Neural cell (in vitro differentiated cells): ENCODE measurements at regions not wholly inside any gene's neighbourhood (a gene's known extent, or its start where the extent isn't known, plus 50 kb on each side); places are given as distances from the start of the nearest gene placed in this dataset.

Source experiments
- H2AFZ ChIP-seq: fragments of 200-600, 300-800 bp; sonication (generic), shearing (Covaris generic); 2 replicates; pipeline ENCODE4 v1.6.0; 2014; ENCODE audit warnings: low read depth, mild to moderate bottlenecking, antibody characterized with exemption, low read length, moderate library complexity
- H3F3A ChIP-seq: fragments of 200-600 bp; shearing (Covaris generic); 2 replicates; pipeline ENCODE4 v1.6.1; 2016; ENCODE audit warnings: mild to moderate bottlenecking, moderate library complexity, mixed read lengths, antibody characterized with exemption, low read length; ENCODE audit not compliant: insufficient read depth, poor library complexity, severe bottlenecking
- H3K27ac ChIP-seq: fragments of 200-600, 300-800 bp; sonication (generic), shearing (Covaris generic); 2 replicates; pipeline ENCODE4 v1.5.1; 2014; ENCODE audit warnings: mild to moderate bottlenecking, low read length, moderate library complexity
- H3K27me3 ChIP-seq: fragments of 300-800, 200-600 bp; sonication (generic), shearing (Covaris generic); 2 replicates; pipeline ENCODE4 v1.6.0; 2014; ENCODE audit warnings: mild to moderate bottlenecking, low read depth, low read length, moderate library complexity; ENCODE audit not compliant: insufficient read depth
- H3K36me3 ChIP-seq: fragments of 300-800, 200-600 bp; sonication (generic), shearing (Covaris generic); 2 replicates; pipeline ENCODE4 v1.5.1; 2014; ENCODE audit warnings: mild to moderate bottlenecking, antibody characterized with exemption, low read length, moderate library complexity; ENCODE audit not compliant: insufficient read depth
- H3K4me2 ChIP-seq: fragments of 300-800, 200-600 bp; sonication (generic), shearing (Covaris generic); 2 replicates; pipeline ENCODE4 v1.6.0; 2014; ENCODE audit warnings: mild to moderate bottlenecking, low read length
- H3K4me3 ChIP-seq: fragments of 300-800, 200-600 bp; sonication (generic), shearing (Covaris generic); 2 replicates; pipeline ENCODE4 v1.5.1; 2014; ENCODE audit warnings: mild to moderate bottlenecking, low read length, moderate library complexity
- H3K79me2 ChIP-seq: fragments of 200-600 bp; shearing (Covaris generic); replicated peaks from 2 replicates; pipeline ENCODE4 v1.6.0; 2014; ENCODE audit warnings: mild to moderate bottlenecking, low read length, moderate library complexity; ENCODE audit not compliant: insufficient read depth
- H3K9ac ChIP-seq: fragments of 300-800, 200-600 bp; sonication (generic), shearing (Covaris generic); 2 replicates; pipeline ENCODE4 v1.6.1; 2016; ENCODE audit warnings: mild to moderate bottlenecking, low read length, mixed read lengths
- H3K9me2 ChIP-seq: fragments of 200-600 bp; shearing (Covaris generic); 2 replicates; pipeline ENCODE4 v1.6.1; 2016; ENCODE audit warnings: mild to moderate bottlenecking, low read length, mixed read lengths; ENCODE audit not compliant: insufficient read depth
- H3K9me3 ChIP-seq: fragments of 200-600, 300-800 bp; sonication (generic), shearing (Covaris generic); 2 replicates; pipeline ENCODE4 v1.6.1; 2016; ENCODE audit warnings: mild to moderate bottlenecking, mixed run types, low read length, moderate library complexity, mixed read lengths
- H4K20me1 ChIP-seq: fragments of 200-600 bp; shearing (Covaris generic); 2 replicates; pipeline ENCODE4 v1.6.1; 2016; ENCODE audit warnings: mild to moderate bottlenecking, mixed run types; ENCODE audit not compliant: insufficient read depth
- EP300 ChIP-seq: fragments of 450-650 bp; conservative IDR thresholded peaks from 2 replicates; pipeline ENCODE4 v1.6.1; 2014; ENCODE audit warnings: antibody characterized with exemption, mild to moderate bottlenecking, moderate library complexity; ENCODE audit not compliant: poor library complexity, severe bottlenecking
- EZH2 ChIP-seq: fragments of 200-600, 300-800 bp; shearing (Covaris generic), sonication (generic); IDR thresholded peaks from 2 replicates; pipeline ENCODE4 v1.6.1; 2014; ENCODE audit warnings: antibody characterized with exemption, low read length, borderline replicate concordance, mild to moderate bottlenecking; ENCODE audit not compliant: insufficient read depth, poor library complexity, severe bottlenecking
- MXI1 ChIP-seq: fragments of 450-650 bp; conservative IDR thresholded peaks from 2 replicates; pipeline ENCODE4 v1.6.1; 2014; ENCODE audit warnings: antibody characterized with exemption, mild to moderate bottlenecking; ENCODE audit not compliant: poor library complexity, severe bottlenecking
- POLR2AphosphoS5 ChIP-seq: IDR thresholded peaks from 2 replicates; pipeline ENCODE4 v1.6.1; 2012
- RAD21 ChIP-seq: fragments of 450-650 bp; conservative IDR thresholded peaks from 2 replicates; pipeline ENCODE4 v1.6.1; 2014; ENCODE audit warnings: antibody characterized with exemption, mild to moderate bottlenecking, moderate library complexity
- SMC3 ChIP-seq: fragments of 450-650 bp; conservative IDR thresholded peaks from 2 replicates; pipeline ENCODE4 v1.6.1; 2014; ENCODE audit warnings: antibody characterized with exemption, mild to moderate bottlenecking, moderate library complexity; ENCODE audit not compliant: poor library complexity
- TAF1 ChIP-seq: IDR thresholded peaks from 2 replicates; pipeline ENCODE4 v1.6.1; 2012; ENCODE audit warnings: low read depth
- TF ChIP-seq, protein P1 (sequence below): fragments of 450-650 bp; IDR thresholded peaks from 2 replicates; pipeline ENCODE4 v1.5.1; 2014; ENCODE audit warnings: antibody characterized with exemption, mild to moderate bottlenecking, moderate library complexity; ENCODE audit not compliant: poor library complexity, severe bottlenecking
- TF ChIP-seq, protein P2 (sequence below): IDR thresholded peaks from 2 replicates; pipeline ENCODE4 v1.6.1; 2012; ENCODE audit warnings: borderline replicate concordance

DNA sequence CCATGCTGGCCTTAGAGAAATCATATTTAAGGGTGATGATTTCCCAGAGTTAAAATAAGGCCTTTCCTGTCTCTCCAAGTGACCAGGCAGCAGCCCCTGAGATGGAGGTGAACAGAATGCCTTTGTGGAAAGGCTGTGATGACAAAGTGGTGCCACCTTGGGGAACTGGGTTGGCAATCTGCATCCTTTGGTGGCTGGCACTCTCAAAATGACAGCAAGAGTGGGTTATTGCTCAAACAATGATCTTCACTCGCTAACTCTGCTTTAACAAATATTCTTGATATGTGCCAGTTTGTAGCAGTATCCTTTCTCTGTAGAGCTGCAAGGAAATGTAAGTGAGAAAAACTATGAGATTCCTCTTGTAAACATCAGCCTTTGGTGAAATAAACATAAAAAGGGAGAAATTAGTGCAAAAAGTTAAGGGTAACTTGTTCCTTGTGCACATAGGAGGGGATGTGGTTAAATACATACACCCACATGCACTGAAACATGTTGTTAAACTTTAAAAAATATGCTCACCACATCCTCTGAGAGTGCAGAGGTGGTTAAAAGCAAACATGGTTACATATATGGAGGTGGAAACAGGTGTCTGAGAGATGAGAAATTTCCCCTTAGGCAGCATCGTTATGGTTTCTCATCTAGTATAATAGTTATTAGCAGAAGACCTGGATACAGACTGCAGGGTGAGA is 373.4 kb upstream of the CTNND2 start:
- Histone ChIP-seq H3K9me2 (no peaks in the 10 kb centered on the region), H3K27ac (no peak overlapping the region), H3F3A (no peaks in the 10 kb centered on the region), H3K36me3 (no peaks in the 10 kb centered on the region), H3K79me2 (no peaks in the 10 kb centered on the region), H3K27me3 (no peaks in the 10 kb centered on the region), H3K4me3 (no peak overlapping the region), H2AFZ (no peak overlapping the region), H3K4me2 (no peak overlapping the region), H4K20me1 (no peaks in the 10 kb centered on the region), H3K9ac (no peak overlapping the region), H3K9me3 (no peaks in the 10 kb centered on the region)
- no peak for TF ChIP-seq SMC3
- no peak for TF ChIP-seq MXI1

DNA sequence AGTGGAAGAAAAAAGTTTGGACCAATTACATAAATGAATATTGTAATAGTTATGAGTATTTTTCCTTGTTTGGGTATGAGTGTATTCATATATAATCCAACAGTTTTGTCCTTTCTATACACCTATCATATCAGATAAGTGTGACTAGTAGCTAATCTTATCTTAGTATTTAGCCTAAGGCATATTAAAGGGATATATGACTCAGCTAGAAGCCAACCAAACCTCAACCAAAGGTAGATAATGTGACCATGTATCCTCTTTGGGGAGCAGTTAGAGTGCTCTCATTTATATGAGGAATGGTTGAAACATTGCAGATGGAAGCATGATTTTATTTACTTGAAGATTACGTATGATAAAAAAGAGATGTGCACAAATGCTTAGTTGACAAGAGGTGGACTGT is 370.0 kb upstream of the CTNND2 start:
- no peaks in the 10 kb centered on the region for H3K27me3 ChIP-seq
- no peak overlapping the region for H3K4me3 ChIP-seq
- TF ChIP-seq EP300 (no peak), TAF1 (no peak), MXI1 (no peak)
- H3K9me2 ChIP-seq, result no peaks in the 10 kb centered on the region
- H3K27ac ChIP-seq, result no peak overlapping the region
- no peaks in the 10 kb centered on the region for H4K20me1 ChIP-seq
- H2AFZ ChIP-seq, result no peak overlapping the region
- no peaks in the 10 kb centered on the region for H3K36me3 ChIP-seq
- no peak overlapping the region for H3K9ac ChIP-seq
- H3K9me3 ChIP-seq, result no peaks in the 10 kb centered on the region
- H3K4me2 ChIP-seq, result no peak overlapping the region
- no peaks in the 10 kb centered on the region for H3F3A ChIP-seq
- H3K79me2 ChIP-seq, result no peaks in the 10 kb centered on the region

DNA sequence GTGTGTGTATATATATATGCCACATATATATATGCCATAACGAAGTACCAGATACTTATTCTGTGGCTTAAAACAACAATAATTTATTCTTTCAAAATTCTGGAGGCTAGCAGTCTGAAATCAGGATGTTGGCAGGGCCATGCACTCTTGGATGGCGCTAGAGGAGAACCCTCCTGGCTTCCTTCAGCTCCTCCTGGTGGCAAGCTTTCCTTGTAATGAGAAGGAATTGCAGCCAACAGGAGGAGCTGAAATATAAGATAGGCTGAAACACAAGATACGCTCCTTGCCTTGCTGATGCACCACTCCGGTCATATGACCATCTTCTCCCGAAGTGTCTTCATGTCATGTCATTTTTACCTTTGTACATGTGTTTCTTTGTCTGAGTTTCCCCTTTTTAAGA is 368.1 kb upstream of the CTNND2 start:
- Histone ChIP-seq H3F3A (no peaks in the 10 kb centered on the region), H3K4me3 (no peak overlapping the region), H4K20me1 (no peaks in the 10 kb centered on the region), H3K9me3 (no peaks in the 10 kb centered on the region), H3K4me2 (no peak overlapping the region), H3K79me2 (no peaks in the 10 kb centered on the region), H3K27me3 (no peaks in the 10 kb centered on the region), H3K9me2 (no peaks in the 10 kb centered on the region), H2AFZ (no peak overlapping the region), H3K36me3 (no peaks in the 10 kb centered on the region), H3K27ac (no peak overlapping the region), H3K9ac (no peak overlapping the region)
- TF ChIP-seq, protein P1, sequence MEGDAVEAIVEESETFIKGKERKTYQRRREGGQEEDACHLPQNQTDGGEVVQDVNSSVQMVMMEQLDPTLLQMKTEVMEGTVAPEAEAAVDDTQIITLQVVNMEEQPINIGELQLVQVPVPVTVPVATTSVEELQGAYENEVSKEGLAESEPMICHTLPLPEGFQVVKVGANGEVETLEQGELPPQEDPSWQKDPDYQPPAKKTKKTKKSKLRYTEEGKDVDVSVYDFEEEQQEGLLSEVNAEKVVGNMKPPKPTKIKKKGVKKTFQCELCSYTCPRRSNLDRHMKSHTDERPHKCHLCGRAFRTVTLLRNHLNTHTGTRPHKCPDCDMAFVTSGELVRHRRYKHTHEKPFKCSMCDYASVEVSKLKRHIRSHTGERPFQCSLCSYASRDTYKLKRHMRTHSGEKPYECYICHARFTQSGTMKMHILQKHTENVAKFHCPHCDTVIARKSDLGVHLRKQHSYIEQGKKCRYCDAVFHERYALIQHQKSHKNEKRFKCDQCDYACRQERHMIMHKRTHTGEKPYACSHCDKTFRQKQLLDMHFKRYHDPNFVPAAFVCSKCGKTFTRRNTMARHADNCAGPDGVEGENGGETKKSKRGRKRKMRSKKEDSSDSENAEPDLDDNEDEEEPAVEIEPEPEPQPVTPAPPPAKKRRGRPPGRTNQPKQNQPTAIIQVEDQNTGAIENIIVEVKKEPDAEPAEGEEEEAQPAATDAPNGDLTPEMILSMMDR, result peak; percentile 12
- no peak for TF ChIP-seq TAF1

- Histone ChIP-seq H3F3A (no peaks in the 10 kb centered on the region), H2AFZ (no peak overlapping the region), H4K20me1 (no peaks in the 10 kb centered on the region), H3K4me3 (no peak overlapping the region), H3K9me3 (no peaks in the 10 kb centered on the region), H3K79me2 (no peaks in the 10 kb centered on the region), H3K9ac (no peak overlapping the region), H3K4me2 (no peak overlapping the region), H3K27ac (no peak overlapping the region), H3K9me2 (no peaks in the 10 kb centered on the region), H3K27me3 (no peaks in the 10 kb centered on the region), H3K36me3 (no peaks in the 10 kb centered on the region)
- no peak for TF ChIP-seq RAD21
- TF ChIP-seq, protein P1, result no peak
- TF ChIP-seq POLR2AphosphoS5, result no peak
- no peak for TF ChIP-seq SMC3
- no peak for TF ChIP-seq EP300
- TF ChIP-seq EZH2, result no peak
- TF ChIP-seq TAF1, result no peak
- TF ChIP-seq, protein P2, sequence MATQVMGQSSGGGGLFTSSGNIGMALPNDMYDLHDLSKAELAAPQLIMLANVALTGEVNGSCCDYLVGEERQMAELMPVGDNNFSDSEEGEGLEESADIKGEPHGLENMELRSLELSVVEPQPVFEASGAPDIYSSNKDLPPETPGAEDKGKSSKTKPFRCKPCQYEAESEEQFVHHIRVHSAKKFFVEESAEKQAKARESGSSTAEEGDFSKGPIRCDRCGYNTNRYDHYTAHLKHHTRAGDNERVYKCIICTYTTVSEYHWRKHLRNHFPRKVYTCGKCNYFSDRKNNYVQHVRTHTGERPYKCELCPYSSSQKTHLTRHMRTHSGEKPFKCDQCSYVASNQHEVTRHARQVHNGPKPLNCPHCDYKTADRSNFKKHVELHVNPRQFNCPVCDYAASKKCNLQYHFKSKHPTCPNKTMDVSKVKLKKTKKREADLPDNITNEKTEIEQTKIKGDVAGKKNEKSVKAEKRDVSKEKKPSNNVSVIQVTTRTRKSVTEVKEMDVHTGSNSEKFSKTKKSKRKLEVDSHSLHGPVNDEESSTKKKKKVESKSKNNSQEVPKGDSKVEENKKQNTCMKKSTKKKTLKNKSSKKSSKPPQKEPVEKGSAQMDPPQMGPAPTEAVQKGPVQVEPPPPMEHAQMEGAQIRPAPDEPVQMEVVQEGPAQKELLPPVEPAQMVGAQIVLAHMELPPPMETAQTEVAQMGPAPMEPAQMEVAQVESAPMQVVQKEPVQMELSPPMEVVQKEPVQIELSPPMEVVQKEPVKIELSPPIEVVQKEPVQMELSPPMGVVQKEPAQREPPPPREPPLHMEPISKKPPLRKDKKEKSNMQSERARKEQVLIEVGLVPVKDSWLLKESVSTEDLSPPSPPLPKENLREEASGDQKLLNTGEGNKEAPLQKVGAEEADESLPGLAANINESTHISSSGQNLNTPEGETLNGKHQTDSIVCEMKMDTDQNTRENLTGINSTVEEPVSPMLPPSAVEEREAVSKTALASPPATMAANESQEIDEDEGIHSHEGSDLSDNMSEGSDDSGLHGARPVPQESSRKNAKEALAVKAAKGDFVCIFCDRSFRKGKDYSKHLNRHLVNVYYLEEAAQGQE, result no peak
- TF ChIP-seq MXI1, result no peak
Observed at GRCh38 chr5:12270914-12271313, 366.7 kb upstream of the CTNND2 start.
